B cell (primary cell): ENCODE measurements at regions not wholly inside any gene's neighbourhood (a gene's known extent, or its start where the extent isn't known, plus 50 kb on each side); places are given as distances from the start of the nearest gene placed in this dataset.

Experiments
- ATAC-seq: fragments of 200-7000 bp; cut with Tn5 transposase; one replicate; pipeline ENCODE4 v1.10.0; 2021; ENCODE audit warnings: low read depth, mild to moderate bottlenecking, moderate number of reproducible peaks, moderate library complexity
- CTCF ChIA-PET: fragments of 350-600 bp; sonication (Branson Sonifier 250); formaldehyde crosslinking; loops from one replicate; lab custom pipeline; 2021; ENCODE audit warnings: antibody characterized with exemption, inconsistent platforms; lab: Charles Lee
- POLR2A ChIA-PET: fragments of 350-600 bp; sonication (Branson Sonifier 250); formaldehyde crosslinking; loops from one replicate; lab custom pipeline; 2021; ENCODE audit warnings: antibody characterized with exemption; lab: Charles Lee
- DNase-seq: peaks from one replicate; pipeline ENCODE4 v3.0.0; 2013
- H2AFZ ChIP-seq: 2 replicates; pipeline ENCODE4 v1.6.1; 2012; ENCODE audit warnings: mild to moderate bottlenecking, low read depth, low read length; ENCODE audit not compliant: insufficient read depth, poor library complexity, severe bottlenecking
- H3K27ac ChIP-seq, 2 donors: 1 replicate in 1 of 2; 2 replicates in 1 of 2; pipeline ENCODE4 v1.5.1; 2012 to 2013; ENCODE audit warnings: low read length in 2 of 2, mild to moderate bottlenecking in 2 of 2, moderate library complexity in 1 of 2
- H3K27me3 ChIP-seq, 4 experiments: fragments of 200-600 bp in 1 of 4; sonication (generic) in 1 of 4; replicated peaks in 1 of 4; 1 replicate in 2 of 4; 2 replicates in 2 of 4; pipeline versions ENCODE4 v1.6.1 to v1.7.0; 2013 to 2016; ENCODE audit warnings: low read length in 3 of 4, mild to moderate bottlenecking in 2 of 4, mixed read lengths in 1 of 4, moderate library complexity in 1 of 4; ENCODE audit not compliant: insufficient read depth in 4 of 4, control insufficient read depth in 3 of 4; ENCODE audit errors: control extremely low read depth in 1 of 4
- H3K36me3 ChIP-seq, 2 experiments: replicated peaks in 1 of 2; 1 replicate in 1 of 2; 2 replicates in 1 of 2; pipeline versions ENCODE4 v1.6.1 to v1.7.1; 2013; ENCODE audit warnings: low read length in 1 of 2; ENCODE audit not compliant: insufficient read depth in 2 of 2, control insufficient read depth in 1 of 2; ENCODE audit errors: control extremely low read depth in 1 of 2, extremely low read depth in 1 of 2
- H3K4me1 ChIP-seq, 2 donors: fragments of 200-600 bp in 1 of 2; sonication (generic) in 1 of 2; 1 replicate in 1 of 2; 2 replicates in 1 of 2; pipeline versions ENCODE4 v1.5.1 to v1.6.1; 2013 to 2017; ENCODE audit warnings: low read length in 2 of 2; ENCODE audit not compliant: control insufficient read depth in 2 of 2, insufficient read depth in 2 of 2
- H3K4me2 ChIP-seq: replicated peaks from 2 replicates; pipeline ENCODE3; 2012; ENCODE audit warnings: mild to moderate bottlenecking, low read depth, low read length; ENCODE audit not compliant: poor library complexity, severe bottlenecking
- H3K4me3 ChIP-seq, 5 experiments: fragments of 200-600 bp in 1 of 5; sonication (generic) in 1 of 5; 1 replicate in 3 of 5; 2 replicates in 2 of 5; pipeline versions ENCODE4 v1.5.1 to v1.7.0; 2011 to 2016; ENCODE audit warnings: low read length in 4 of 5, mild to moderate bottlenecking in 4 of 5, low read depth in 2 of 5, control low read depth in 1 of 5, moderate library complexity in 1 of 5; ENCODE audit not compliant: insufficient read depth in 1 of 5; ENCODE audit errors: control extremely low read depth in 1 of 5, extremely low read depth in 1 of 5
- H3K79me2 ChIP-seq: fragments of 200-600 bp; sonication (generic); one replicate; pipeline ENCODE4 v1.6.0; 2016; ENCODE audit warnings: low read length; ENCODE audit not compliant: control insufficient read depth, insufficient read depth
- H3K9ac ChIP-seq: fragments of 200-600 bp; sonication (generic); 2 replicates; pipeline ENCODE4 v1.6.1; 2017; ENCODE audit warnings: mild to moderate bottlenecking, low read length, moderate library complexity
- H3K9me3 ChIP-seq, 3 donors: one replicate each; pipeline versions ENCODE4 v1.6.1 to v1.7.1; 2013; ENCODE audit warnings: low read length in 2 of 3; ENCODE audit not compliant: control insufficient read depth in 2 of 3, insufficient read depth in 1 of 3; ENCODE audit errors: control extremely low read depth in 1 of 3
- H4K20me1 ChIP-seq: 2 replicates; pipeline ENCODE4 v1.6.0; 2012; ENCODE audit warnings: mild to moderate bottlenecking, low read length; ENCODE audit not compliant: insufficient read depth, control insufficient read depth, poor library complexity, severe bottlenecking
- H3K27ac Mint-ChIP-seq: one replicate; pipeline ENCODE4 v1.8.0; 2021; ENCODE audit warnings: mixed read lengths
- H3K27me3 Mint-ChIP-seq: one replicate; pipeline ENCODE4 v1.8.0; 2021; ENCODE audit warnings: mixed read lengths
- H3K4me1 Mint-ChIP-seq: one replicate; pipeline ENCODE4 v1.8.0; 2021; ENCODE audit warnings: mixed read lengths
- H3K4me3 Mint-ChIP-seq: one replicate; pipeline ENCODE4 v1.8.0; 2021; ENCODE audit warnings: mixed read lengths
- H3K9me3 Mint-ChIP-seq: one replicate; pipeline ENCODE4 v1.8.0; 2022; ENCODE audit warnings: mixed read lengths; ENCODE audit not compliant: insufficient read depth
- CTCF ChIP-seq: fragments of 200-600 bp; IDR thresholded peaks from one replicate; pipeline ENCODE4 v1.8.0; 2022; ENCODE audit warnings: antibody characterized with exemption, mild to moderate bottlenecking
- EZH2 ChIP-seq: IDR thresholded peaks from 2 replicates; pipeline ENCODE4 v1.6.1; 2012; ENCODE audit warnings: borderline replicate concordance, low read depth, mild to moderate bottlenecking, moderate library complexity, low read length; ENCODE audit not compliant: insufficient read depth, poor library complexity, severe bottlenecking
- WGBS: methylation state at CpG from one replicate; pipeline ENCODE4 v1.1.5; 2013; ENCODE audit warnings: missing lambda C conversion rate; ENCODE audit not compliant: insufficient coverage; 5-methylcytosine and 5-hydroxymethylcytosine counted together
- intact Hi-C: fragments of 100-400 bp; cut with micrococcal nuclease; formaldehyde crosslinking; loops from one replicate; pipeline ENCODE4 v1.10.0; 2022

GRCh38 chr16:63921737-63922295, 1200.0 kb downstream of the CDH11 start:
- no peak overlapping the region for H2AFZ ChIP-seq
- no peak for TF ChIP-seq CTCF
- TF ChIP-seq EZH2: no peak
- H3K4me3 ChIP-seq: no peak overlapping the region
- no peaks in the 10 kb centered on the region for H3K27me3 ChIP-seq
- WGBS: 79% methylated on average over 2 of the region's 3 CpGs
- no peak overlapping the region for H3K27ac ChIP-seq
- H3K4me2 ChIP-seq: no peak overlapping the region
- H3K4me1 ChIP-seq: no peaks in the 10 kb centered on the region
- Mint-ChIP-seq H3K27ac (no peak overlapping the region), H3K9me3 (peaks cover 17% of the 10 kb centered on the region), H3K4me1 (no peaks in the 10 kb centered on the region), H3K4me3 (no peak overlapping the region), H3K27me3 (no peaks in the 10 kb centered on the region)
- intact Hi-C loops: no loop called here
- H4K20me1 ChIP-seq: no peaks in the 10 kb centered on the region
- no peak overlapping the region for H3K9ac ChIP-seq
- ATAC-seq (no peak), DNase-seq (no peak)
- H3K9me3 ChIP-seq: peaks cover 0 to 11% (median 0%) of the 10 kb centered on the region in 3 donors
- POLR2A ChIA-PET: no interaction called here
- no peaks in the 10 kb centered on the region for H3K36me3 ChIP-seq
- CTCF ChIA-PET: no interaction called here
- H3K79me2 ChIP-seq: no peaks in the 10 kb centered on the region

- no peaks in the 10 kb centered on the region for H3K27me3 ChIP-seq
- H3K27ac ChIP-seq: no peak overlapping the region
- Mint-ChIP-seq H3K4me1 (no peaks in the 10 kb centered on the region), H3K27me3 (no peaks in the 10 kb centered on the region), H3K9me3 (peaks cover 2% of the 10 kb centered on the region), H3K4me3 (no peak overlapping the region), H3K27ac (no peak overlapping the region)
- no peaks in the 10 kb centered on the region for H3K9me3 ChIP-seq
- H3K4me2 ChIP-seq: no peak overlapping the region
- TF ChIP-seq CTCF (no peak), EZH2 (no peak)
- no peak overlapping the region for H2AFZ ChIP-seq
- ChIA-PET POLR2A (no interaction called here), CTCF (no interaction called here)
- intact Hi-C loops: no loop called here
- H3K36me3 ChIP-seq: no peaks in the 10 kb centered on the region
- no peak for DNase-seq
- no peaks in the 10 kb centered on the region for H3K4me1 ChIP-seq
- ATAC-seq: no peak
- no CpG with 5 or more reads among the region's 1 CpG for WGBS
- H3K9ac ChIP-seq: no peak overlapping the region
- no peak overlapping the region for H3K4me3 ChIP-seq
- no peaks in the 10 kb centered on the region for H4K20me1 ChIP-seq
- no peaks in the 10 kb centered on the region for H3K79me2 ChIP-seq
Measured at GRCh38 chr16:63913290-63913689, 1208.6 kb downstream of the CDH11 start.
